Stimulated activated CD8-positive, alpha-beta memory T cell treated with anti-CD3 and anti-CD28 coated beads, Interleukin-12 subunit alpha, Interleukin-12 subunit beta, amount 100 ng/mL, for 1 hour (primary cell): ENCODE measurements at regions not wholly inside any gene's neighbourhood (a gene's known extent, or its start where the extent isn't known, plus 50 kb on each side); places are given as distances from the start of the nearest gene placed in this dataset.

ENCODE experiments used
- DNase-seq: peaks from one replicate; pipeline ENCODE4 v3.0.0-alpha.2; 2020; ENCODE audit warnings: low read depth

GRCh38 chr2:161019311-161019710 is 140.9 kb upstream of the TANK start:
- DNase-seq = no peak

GRCh38 chr2:161020437-161020836 is 139.8 kb upstream of the TANK start:
- DNase-seq = no peak

- DNase-seq = no peak
These were observed 131.6 kb upstream of the TANK start for GRCh38 chr2:161028581-161028980.

- no peak for DNase-seq
These were observed 130.9 kb upstream of the TANK start for GRCh38 chr2:161029321-161029720.

- DNase-seq = no peak
These were observed 129.8 kb upstream of the TANK start for GRCh38 chr2:161030260-161031063.

GRCh38 chr2:161031511-161031910 is 128.7 kb upstream of the TANK start:
- DNase-seq = no peak

- DNase-seq = no peak
These were observed 127.6 kb upstream of the TANK start for GRCh38 chr2:161032635-161033034.

GRCh38 chr2:161033059-161033660 is 127.1 kb upstream of the TANK start:
- no peak for DNase-seq

GRCh38 chr2:161036926-161037325 is 123.3 kb upstream of the TANK start:
- DNase-seq = no peak

GRCh38 chr2:161039071-161039470 is 121.2 kb upstream of the TANK start:
- DNase-seq = no peak

GRCh38 chr2:161041356-161041755 is 118.9 kb upstream of the TANK start:
- no peak for DNase-seq

GRCh38 chr2:161042990-161043625 is 117.1 kb upstream of the TANK start:
- no peak for DNase-seq

- DNase-seq = no peak
These were observed 115.9 kb upstream of the TANK start for GRCh38 chr2:161044095-161044865.

GRCh38 chr2:161044921-161045320 is 115.3 kb upstream of the TANK start:
- no peak for DNase-seq

- no peak for DNase-seq
These were observed 114.5 kb upstream of the TANK start for GRCh38 chr2:161045726-161046125.

GRCh38 chr2:161046876-161047275 is 113.4 kb upstream of the TANK start:
- DNase-seq = no peak

GRCh38 chr2:161048317-161048716 is 111.9 kb upstream of the TANK start:
- no peak for DNase-seq

- DNase-seq = no peak
These were observed 110.7 kb upstream of the TANK start for GRCh38 chr2:161049559-161049958.

GRCh38 chr2:161052214-161052613 is 108.0 kb upstream of the TANK start:
- no peak for DNase-seq

- DNase-seq = no peak
These were observed 104.9 kb upstream of the TANK start for GRCh38 chr2:161055289-161055688.

- no peak for DNase-seq
These were observed 100.8 kb upstream of the TANK start for GRCh38 chr2:161059388-161059787.

- DNase-seq = no peak
These were observed 98.4 kb upstream of the TANK start for GRCh38 chr2:161061786-161062185.
